ENCODE measurements at regions not wholly inside any gene's neighbourhood (a gene's known extent, or its start where the extent isn't known, plus 50 kb on each side); places are given as distances from the start of the nearest gene placed in this dataset.

DNA sequence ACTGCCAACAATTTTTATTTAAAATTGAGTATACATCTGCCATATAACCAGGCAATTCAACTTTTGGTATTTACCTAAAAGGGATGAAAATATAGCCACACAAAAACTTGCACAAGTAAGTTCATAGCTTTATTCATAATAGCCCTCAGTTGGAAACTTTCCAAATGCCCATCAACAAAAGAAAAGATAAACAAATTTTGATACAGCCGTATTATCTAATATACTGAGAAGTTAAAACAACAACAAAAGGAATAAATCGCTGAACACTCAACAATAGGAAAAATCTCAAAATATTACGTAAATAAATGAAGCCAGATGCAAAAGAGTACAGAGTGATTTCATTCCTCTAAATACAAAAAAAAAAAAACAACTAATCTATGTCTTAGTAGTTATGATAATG, 399.2 kb upstream of the SEMA3D start:
- no peak for DNase-seq (ENCODE audit: low read depth in 3 of 3)

DNA sequence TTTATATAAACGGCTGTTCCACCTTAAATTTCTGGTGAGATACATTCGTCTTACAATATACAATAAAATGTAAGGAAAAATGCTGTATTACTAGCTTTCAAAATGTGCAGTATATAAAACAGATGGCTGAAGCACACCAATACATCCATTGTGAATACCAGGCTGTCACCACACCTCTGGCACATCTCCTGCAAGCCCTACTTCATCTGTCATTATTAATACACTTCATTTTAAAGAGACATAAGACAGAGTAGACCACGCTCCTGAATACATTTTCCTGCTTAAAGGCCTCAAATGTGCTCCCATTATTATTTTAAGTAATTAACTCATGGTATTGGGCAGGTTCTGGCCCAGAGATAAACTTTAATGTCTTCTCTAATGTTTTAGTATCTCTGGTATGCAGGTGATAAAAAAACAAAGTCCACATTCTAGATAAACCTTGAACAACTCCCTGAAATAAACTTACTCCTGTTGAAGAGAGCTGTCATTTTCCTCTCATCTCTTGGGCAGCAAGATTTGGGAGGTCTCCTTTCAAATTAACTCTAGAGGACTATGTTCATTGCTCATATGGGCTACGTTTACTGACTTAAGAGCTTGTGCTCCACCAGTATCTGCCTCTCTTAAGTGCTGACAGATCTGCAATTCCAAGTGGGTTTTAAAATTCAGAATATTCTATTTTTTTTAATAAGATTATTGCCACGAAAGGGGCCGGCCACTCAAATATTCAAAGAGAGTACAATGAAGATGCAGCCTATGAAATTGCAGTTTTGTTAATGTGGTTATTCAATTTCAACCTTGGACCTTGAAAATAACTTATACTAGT, 396.5 kb upstream of the SEMA3D start:
- no peak for DNase-seq (ENCODE audit: low read depth in 3 of 3)

- DNase-seq (ENCODE audit: low read depth in 3 of 3), result no peak
These were observed 387.0 kb upstream of the SEMA3D start for GRCh38 chr7:85573844-85574243.

DNA sequence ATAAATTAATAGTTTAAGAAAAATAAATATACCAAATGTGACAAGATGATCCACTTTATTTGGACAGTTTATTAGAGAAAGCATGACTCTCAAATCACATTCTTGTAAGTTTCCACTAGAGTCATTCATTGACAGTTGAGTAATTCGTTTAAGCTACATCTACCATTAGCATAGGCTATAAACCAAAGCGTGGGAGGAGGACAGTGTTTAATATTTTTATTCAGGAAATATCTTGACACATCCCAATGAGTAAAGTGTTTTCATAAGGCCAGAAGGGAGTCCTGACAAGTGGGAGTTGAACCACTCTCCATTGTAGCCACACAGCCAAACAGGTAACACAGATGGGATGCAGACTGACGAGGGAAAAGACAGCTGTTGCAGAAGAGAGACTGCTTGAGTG, 386.5 kb upstream of the SEMA3D start:
- DNase-seq (ENCODE audit: low read depth in 3 of 3), result no peak

DNA sequence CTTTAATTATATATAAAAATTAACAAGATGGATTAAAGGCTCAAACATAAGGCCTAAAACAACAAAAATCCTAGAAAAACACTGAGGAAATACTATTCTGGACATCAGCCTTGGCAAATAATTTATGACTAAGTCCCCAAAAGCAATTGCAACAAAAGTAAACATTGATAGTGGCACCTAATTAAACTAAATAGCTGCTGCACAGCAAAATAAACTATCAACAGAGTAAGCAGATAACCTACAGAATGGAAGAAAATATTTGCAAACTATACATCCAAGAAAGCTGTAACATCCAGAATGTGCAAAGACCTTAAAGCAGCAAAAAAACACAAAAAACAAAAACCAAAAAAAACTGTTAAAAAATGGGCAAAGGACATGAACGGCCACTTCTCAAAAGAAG, 384.0 kb upstream of the SEMA3D start:
- DNase-seq (ENCODE audit: low read depth in 3 of 3), result no peak

- DNase-seq (ENCODE audit: low read depth in 3 of 3), result no peak
These were observed 381.1 kb upstream of the SEMA3D start for GRCh38 chr7:85567983-85568382.

- DNase-seq (ENCODE audit: low read depth in 3 of 3), result no peak
These were observed 379.4 kb upstream of the SEMA3D start for GRCh38 chr7:85566095-85566794.

GRCh38 chr7:85565276-85565675, 378.4 kb upstream of the SEMA3D start:
- no peak for DNase-seq (ENCODE audit: low read depth in 3 of 3)

DNA sequence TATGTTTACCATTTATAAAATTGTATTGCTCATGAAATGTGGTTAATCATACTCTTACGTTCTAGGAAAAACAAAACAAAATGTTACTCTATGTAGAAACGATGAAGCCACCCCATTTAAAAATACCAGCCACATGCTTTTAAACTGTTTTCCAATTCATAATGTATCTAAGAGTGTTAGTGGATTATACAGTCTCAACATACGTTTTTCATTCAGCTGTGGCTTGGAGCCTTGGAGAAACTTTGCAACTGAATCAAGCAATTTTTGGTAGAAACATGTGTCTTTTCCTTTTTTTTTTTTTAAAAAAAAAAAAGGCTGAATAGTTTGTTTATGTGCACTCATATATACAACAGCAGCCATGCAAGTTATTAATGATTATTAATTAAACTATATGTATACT, 378.0 kb upstream of the SEMA3D start:
- no peak for DNase-seq (ENCODE audit: low read depth in 3 of 3)

GRCh38 chr7:85561706-85562105, 374.9 kb upstream of the SEMA3D start:
- DNase-seq (ENCODE audit: low read depth in 3 of 3), result no peak

DNA sequence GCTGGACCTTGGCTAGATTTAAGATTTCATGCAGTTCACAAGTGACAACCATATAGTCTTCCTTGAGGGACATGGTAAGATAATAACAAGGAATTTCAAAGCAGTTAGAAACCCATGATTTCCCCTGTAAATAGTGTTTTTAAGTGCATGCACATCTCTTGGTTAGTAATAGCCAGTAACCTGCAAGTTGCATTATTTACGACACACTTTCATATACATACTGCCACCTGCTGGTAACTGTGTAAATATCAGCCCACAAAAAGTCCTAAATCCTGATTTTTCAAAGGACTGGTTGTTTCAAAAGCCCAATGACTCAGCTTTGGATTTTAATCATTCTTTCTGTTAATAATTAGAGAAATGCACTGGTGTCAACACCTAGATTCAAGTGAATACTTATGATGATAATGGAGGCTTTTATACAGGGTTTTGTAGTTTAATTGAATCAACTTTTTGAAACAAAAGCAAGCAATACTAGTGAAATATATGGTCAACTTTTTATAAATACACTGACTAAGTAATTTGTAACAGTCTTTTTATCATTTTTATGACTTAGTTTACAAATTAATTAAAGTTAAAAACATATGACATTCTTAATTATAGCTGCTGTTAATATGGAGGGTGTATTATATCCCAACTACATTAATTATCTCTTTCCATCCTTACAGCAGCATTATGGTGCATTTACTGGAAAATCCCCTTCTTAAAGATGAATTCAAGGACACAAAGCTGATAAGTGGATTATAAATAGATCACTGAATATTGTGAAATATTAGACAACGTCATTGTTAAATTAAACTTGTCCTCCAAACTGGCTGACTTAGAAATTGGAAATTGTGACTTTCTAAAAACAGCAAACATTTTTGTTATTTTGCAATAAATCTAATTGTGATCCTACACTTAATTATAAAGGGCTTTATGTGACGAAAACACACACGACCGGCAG, 367.7 kb upstream of the SEMA3D start:
- peak in 1 of 3 donors; percentile 0 for DNase-seq (ENCODE audit: low read depth in 3 of 3)

GRCh38 chr7:85535974-85536729, 349.3 kb upstream of the SEMA3D start:
- DNase-seq (ENCODE audit: low read depth in 3 of 3), result no peak

GRCh38 chr7:85529831-85530230, 343.0 kb upstream of the SEMA3D start:
- no peak for DNase-seq (ENCODE audit: low read depth in 3 of 3)

DNA sequence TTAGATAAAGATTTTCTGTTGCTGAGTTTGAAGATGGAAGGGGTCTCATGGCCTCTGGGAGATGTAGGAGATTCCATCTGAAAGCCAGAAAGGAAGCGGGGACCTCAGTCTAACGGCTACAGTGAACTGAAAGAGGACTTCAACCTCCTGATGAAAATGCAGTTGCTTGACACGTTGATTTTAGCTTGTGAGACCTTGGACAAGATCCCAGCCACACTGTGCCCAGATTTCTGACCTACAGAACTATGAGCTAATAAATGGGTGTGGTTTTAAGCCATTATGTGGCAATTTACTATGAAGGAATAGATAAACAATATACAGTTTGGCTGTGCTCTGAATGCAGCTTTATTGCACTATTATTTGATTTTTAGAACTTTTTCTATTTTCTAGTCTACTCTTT, 342.3 kb upstream of the SEMA3D start:
- no peak for DNase-seq (ENCODE audit: low read depth in 3 of 3)

- no peak for DNase-seq (ENCODE audit: low read depth in 3 of 3)
These were observed 341.7 kb upstream of the SEMA3D start for GRCh38 chr7:85528581-85528980.

DNA sequence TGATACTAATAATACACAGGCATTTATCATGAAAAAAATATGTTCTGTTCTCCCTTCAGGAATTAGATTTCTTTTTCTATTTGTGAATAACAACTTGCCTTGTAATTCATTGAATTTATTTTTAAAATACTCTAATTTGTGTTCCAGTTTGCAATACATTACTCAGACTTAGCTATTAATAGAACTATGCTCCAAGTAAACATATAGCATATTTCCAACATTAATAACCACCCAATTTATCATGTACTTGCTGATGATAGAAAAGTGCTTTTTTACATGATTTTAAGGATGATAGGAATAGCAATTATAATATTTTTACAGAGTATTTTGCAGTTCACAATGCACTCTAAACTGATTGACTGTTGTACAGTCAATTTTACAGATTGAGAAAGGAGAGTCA, 338.8 kb upstream of the SEMA3D start:
- DNase-seq (ENCODE audit: low read depth in 3 of 3), result no peak

DNA sequence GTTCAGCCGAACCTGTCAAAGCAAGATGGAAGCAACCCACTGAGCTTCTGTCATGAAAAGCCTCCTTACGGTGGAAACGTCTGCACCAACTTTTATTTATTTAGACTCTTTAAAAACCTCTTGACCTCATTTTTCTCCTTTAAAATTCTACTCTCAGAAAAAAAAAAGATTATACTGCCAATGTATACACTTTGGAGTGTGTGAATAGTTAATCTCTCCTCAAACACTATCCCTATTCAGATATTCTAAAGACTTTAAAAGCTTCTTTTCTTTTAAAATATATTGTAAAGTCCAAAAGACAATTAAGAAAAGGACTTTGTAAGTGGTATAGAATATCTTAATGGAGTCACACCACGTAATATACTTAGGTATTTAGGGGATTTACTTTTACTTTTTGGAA, 335.2 kb upstream of the SEMA3D start:
- no peak for DNase-seq (ENCODE audit: low read depth in 3 of 3)

DNA sequence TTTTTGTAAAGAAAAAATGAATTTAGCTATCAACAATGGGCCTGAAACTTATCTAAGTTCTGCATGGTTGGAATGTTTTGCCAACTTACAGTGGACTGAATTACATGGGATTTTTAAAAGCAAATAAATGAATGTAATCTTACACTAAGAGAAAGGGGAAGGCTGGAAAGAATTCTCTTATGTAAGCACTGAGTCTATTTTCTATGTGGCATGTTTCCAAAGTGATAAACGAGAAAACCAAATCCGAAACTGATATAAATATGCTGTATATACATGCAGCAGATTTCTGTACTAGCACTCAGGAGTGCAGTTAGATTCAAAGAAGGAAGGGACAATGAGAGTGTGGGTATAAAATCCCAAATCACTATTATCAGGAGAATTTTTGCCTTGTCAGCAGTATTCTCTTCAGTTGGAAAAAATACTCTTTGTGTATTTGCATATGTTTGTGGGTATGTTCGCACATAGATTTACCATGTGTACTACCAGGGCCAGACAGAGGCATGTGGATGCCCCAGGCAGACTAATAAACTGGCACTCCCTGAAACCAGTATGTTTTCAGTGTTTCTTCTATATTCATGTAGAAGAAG, 334.3 kb upstream of the SEMA3D start:
- no peak for DNase-seq (ENCODE audit: low read depth in 3 of 3)

DNA sequence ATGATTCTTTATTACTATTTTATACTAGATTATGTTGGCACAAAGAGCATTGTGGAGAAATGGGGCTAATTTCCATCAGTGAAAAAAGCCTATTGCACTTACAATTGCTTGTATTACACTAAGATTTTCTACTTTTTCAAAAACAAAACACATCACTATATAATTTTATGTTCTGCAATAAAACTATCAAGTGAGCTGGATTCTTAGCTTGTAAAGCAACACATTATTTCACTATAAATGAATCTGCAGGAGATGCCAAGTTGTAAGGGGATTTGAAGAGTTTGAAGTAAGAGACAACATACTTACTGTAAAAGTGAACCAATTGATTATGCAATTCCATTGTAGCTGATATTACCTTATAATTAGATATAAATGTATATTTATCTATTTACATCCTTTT, 333.3 kb upstream of the SEMA3D start:
- DNase-seq (ENCODE audit: low read depth in 3 of 3), result no peak

DNA sequence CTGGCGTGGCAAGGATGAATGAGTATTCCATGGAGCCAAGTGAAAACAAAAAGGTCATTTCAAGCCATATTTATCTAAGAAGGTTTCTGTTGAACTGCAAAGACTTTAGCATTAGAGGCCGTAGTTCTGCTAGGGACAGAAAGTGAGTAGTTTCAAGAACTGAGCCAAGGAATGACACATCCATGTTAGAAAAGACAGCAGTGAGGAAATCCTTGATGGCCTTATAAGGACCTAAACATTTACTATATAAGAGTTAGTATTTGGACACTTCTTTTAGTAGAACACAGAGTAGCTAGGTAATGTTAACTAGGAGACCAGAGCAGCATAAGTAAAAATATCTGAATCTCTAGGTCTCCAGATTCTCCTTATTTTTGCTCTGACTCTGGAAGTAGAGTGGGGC, 329.8 kb upstream of the SEMA3D start:
- no peak for DNase-seq (ENCODE audit: low read depth in 3 of 3)

GRCh38 chr7:85512790-85513189, 325.9 kb upstream of the SEMA3D start:
- DNase-seq (ENCODE audit: low read depth in 3 of 3), result no peak
